ENCODE measurements at regions not wholly inside any gene's neighbourhood (a gene's known extent, or its start where the extent isn't known, plus 50 kb on each side); places are given as distances from the start of the nearest gene placed in this dataset.
"Not testable (repeated sequence)": the region's sequence is repeated elsewhere in the genome, so short reads cannot be mapped to it uniquely, and the experiment has no call there.

DNA sequence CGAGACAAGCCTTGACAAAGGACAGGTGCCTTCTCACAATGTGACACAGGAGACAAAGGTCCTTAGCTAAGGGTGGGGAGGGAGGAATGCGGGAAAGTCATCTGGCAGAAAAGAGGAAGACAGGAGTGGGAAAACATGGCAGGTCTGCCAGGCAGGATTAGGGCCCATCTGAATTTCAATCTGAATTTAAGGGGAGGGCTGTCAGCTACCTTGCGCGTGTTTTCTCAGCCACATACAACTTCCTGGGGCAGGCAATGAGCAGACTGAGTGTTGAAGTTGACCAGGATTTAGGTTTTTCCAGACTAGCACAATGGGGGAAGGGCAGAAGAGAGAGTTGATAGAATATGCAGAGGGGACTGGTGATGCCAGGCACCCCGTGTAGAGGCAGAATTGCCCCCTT, 66.7 kb upstream of the LARGE1 start:
- H3K27me3 ChIP-seq (ENCODE audit: low read length), result no peaks in the 10 kb centered on the region
- no peak overlapping the region for H3K4me2 ChIP-seq (ENCODE audit: low read depth, low read length, poor library complexity, severe bottlenecking)
- no peaks in the 10 kb centered on the region for H3F3A ChIP-seq (ENCODE audit: insufficient read depth)
- H3K79me2 ChIP-seq (ENCODE audit: insufficient read depth, low read length), result no peaks in the 10 kb centered on the region
- no peak overlapping the region for H3K9ac ChIP-seq (ENCODE audit: low read length)
- no peak for TF ChIP-seq EZH2phosphoT487 (conservative IDR thresholded peaks at IDR 0.05; ENCODE audit: low read length)
- TF ChIP-seq, protein P1, sequence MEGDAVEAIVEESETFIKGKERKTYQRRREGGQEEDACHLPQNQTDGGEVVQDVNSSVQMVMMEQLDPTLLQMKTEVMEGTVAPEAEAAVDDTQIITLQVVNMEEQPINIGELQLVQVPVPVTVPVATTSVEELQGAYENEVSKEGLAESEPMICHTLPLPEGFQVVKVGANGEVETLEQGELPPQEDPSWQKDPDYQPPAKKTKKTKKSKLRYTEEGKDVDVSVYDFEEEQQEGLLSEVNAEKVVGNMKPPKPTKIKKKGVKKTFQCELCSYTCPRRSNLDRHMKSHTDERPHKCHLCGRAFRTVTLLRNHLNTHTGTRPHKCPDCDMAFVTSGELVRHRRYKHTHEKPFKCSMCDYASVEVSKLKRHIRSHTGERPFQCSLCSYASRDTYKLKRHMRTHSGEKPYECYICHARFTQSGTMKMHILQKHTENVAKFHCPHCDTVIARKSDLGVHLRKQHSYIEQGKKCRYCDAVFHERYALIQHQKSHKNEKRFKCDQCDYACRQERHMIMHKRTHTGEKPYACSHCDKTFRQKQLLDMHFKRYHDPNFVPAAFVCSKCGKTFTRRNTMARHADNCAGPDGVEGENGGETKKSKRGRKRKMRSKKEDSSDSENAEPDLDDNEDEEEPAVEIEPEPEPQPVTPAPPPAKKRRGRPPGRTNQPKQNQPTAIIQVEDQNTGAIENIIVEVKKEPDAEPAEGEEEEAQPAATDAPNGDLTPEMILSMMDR (IDR thresholded peaks at IDR 0.05; ENCODE audit: insufficient read depth, low read length, poor library complexity, severe bottlenecking), result no peak
- no peak overlapping the region for H3K4me3 ChIP-seq (ENCODE audit: insufficient read depth, low read length, poor library complexity, severe bottlenecking)
- no peaks in the 10 kb centered on the region for H3K9me3 ChIP-seq (ENCODE audit: insufficient read depth, low read length)
- no peaks in the 10 kb centered on the region for H3K36me3 ChIP-seq (ENCODE audit: low read length)
- H3K27ac ChIP-seq (ENCODE audit: low read depth, low read length), result no peak overlapping the region
- no peaks in the 10 kb centered on the region for H3K9me2 ChIP-seq (replicated peaks; ENCODE audit: insufficient read depth, low read length)
- H2AFZ ChIP-seq (ENCODE audit: low read depth, low read length, severe bottlenecking), result no peak overlapping the region
- no peaks in the 10 kb centered on the region for H4K20me1 ChIP-seq (ENCODE audit: low read depth, low read length)

DNA sequence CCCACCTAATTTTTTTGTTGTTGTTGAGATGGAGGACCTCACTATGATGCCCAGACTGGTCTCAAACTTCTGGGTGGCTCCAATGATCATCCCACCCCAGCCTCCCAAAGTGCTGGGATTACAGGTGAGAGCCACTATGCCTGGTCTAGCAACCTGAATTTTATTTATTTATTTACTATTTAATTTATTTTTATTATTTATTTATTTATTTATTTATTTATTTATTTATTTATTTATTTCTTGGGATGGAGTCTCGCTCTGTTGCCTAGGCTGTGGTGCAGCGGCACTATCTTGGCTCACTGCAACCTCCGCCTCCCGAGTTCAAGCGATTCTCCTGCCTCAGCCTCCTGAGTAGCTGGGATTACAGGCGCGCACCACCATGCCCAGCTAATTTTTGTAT, 69.0 kb upstream of the LARGE1 start:
- not testable (repeated sequence) for H3K79me2 ChIP-seq (ENCODE audit: insufficient read depth, low read length); H3K9me2 ChIP-seq (replicated peaks; ENCODE audit: insufficient read depth, low read length); H3K27me3 ChIP-seq (ENCODE audit: low read length); H3K9me3 ChIP-seq (ENCODE audit: insufficient read depth, low read length); H3K27ac ChIP-seq (ENCODE audit: low read depth, low read length); H2AFZ ChIP-seq (ENCODE audit: low read depth, low read length, severe bottlenecking); H3K9ac ChIP-seq (ENCODE audit: low read length); H3F3A ChIP-seq (ENCODE audit: insufficient read depth); H3K4me2 ChIP-seq (ENCODE audit: low read depth, low read length, poor library complexity, severe bottlenecking); H4K20me1 ChIP-seq (ENCODE audit: low read depth, low read length); H3K36me3 ChIP-seq (ENCODE audit: low read length); H3K4me3 ChIP-seq (ENCODE audit: insufficient read depth, low read length, poor library complexity, severe bottlenecking)

DNA sequence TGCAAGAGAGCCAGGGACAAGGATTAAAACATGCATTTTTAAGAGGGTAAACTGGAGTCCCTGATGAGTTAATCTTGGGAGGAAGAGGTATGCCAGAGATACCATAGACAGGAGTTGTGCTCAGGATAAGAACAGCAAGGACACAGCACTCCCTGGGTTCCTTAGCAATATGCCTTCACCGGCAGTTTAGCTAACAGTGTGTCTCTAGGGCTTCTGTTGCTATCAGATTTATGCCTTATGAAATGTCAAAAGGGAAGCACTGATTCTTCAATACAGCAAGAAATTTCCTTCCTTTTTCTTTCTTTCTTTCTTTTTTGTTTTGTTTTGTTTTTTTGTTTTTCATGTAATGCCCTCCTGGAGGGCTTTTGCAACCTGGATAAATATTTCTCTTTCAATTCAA, 71.3 kb upstream of the LARGE1 start:
- Histone ChIP-seq H3K27ac (ENCODE audit: low read depth, low read length) (no peak overlapping the region), H3K4me2 (ENCODE audit: low read depth, low read length, poor library complexity, severe bottlenecking) (no peak overlapping the region), H3K79me2 (ENCODE audit: insufficient read depth, low read length) (no peaks in the 10 kb centered on the region), H3K9ac (ENCODE audit: low read length) (no peak overlapping the region), H2AFZ (ENCODE audit: low read depth, low read length, severe bottlenecking) (no peak overlapping the region), H3F3A (ENCODE audit: insufficient read depth) (no peaks in the 10 kb centered on the region), H3K4me3 (ENCODE audit: insufficient read depth, low read length, poor library complexity, severe bottlenecking) (no peak overlapping the region), H3K36me3 (ENCODE audit: low read length) (no peaks in the 10 kb centered on the region), H4K20me1 (ENCODE audit: low read depth, low read length) (no peaks in the 10 kb centered on the region), H3K9me3 (ENCODE audit: insufficient read depth, low read length) (no peaks in the 10 kb centered on the region), H3K9me2 (replicated peaks; ENCODE audit: insufficient read depth, low read length) (no peaks in the 10 kb centered on the region), H3K27me3 (ENCODE audit: low read length) (no peaks in the 10 kb centered on the region)
- TF ChIP-seq, protein P1 (IDR thresholded peaks at IDR 0.05; ENCODE audit: insufficient read depth, low read length, poor library complexity, severe bottlenecking), result no peak
- TF ChIP-seq EZH2phosphoT487 (conservative IDR thresholded peaks at IDR 0.05; ENCODE audit: low read length), result no peak

DNA sequence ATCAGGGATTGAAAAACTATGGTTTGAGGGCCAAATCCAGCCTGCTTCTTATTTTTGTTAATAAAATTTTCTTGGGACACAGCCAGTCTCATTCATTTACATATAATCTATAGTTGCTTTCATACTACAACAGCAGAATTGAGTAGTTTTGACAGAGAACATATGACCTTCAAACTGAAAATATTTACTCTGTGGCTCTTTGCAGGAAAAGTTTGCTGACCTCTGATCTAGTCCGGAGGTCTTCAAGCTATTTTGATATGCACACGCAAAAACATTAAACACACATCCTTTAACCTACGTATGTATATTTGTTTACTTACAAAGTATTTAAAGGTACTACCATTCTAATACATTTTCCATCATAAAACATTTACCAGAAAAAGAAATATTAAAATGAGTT, 76.5 kb upstream of the LARGE1 start:
- Histone ChIP-seq H3K9me3 (ENCODE audit: insufficient read depth, low read length) (no peaks in the 10 kb centered on the region; the same call in 1 of the 2 replicates), H3K4me2 (ENCODE audit: low read depth, low read length, poor library complexity, severe bottlenecking) (no peak overlapping the region), H3K9me2 (replicated peaks; ENCODE audit: insufficient read depth, low read length) (no peaks in the 10 kb centered on the region), H3K36me3 (ENCODE audit: low read length) (no peaks in the 10 kb centered on the region; the same call in 1 of the 2 replicates), H3F3A (ENCODE audit: insufficient read depth) (no peaks in the 10 kb centered on the region), H2AFZ (ENCODE audit: low read depth, low read length, severe bottlenecking) (no peak overlapping the region), H3K27ac (ENCODE audit: low read depth, low read length) (no peak overlapping the region), H4K20me1 (ENCODE audit: low read depth, low read length) (no peaks in the 10 kb centered on the region), H3K9ac (ENCODE audit: low read length) (no peak overlapping the region), H3K79me2 (ENCODE audit: insufficient read depth, low read length) (no peaks in the 10 kb centered on the region), H3K4me3 (ENCODE audit: insufficient read depth, low read length, poor library complexity, severe bottlenecking) (no peak overlapping the region), H3K27me3 (ENCODE audit: low read length) (no peaks in the 10 kb centered on the region)
- no peak for TF ChIP-seq EZH2phosphoT487 (conservative IDR thresholded peaks at IDR 0.05; ENCODE audit: low read length)
- TF ChIP-seq, protein P1 (IDR thresholded peaks at IDR 0.05; ENCODE audit: insufficient read depth, low read length, poor library complexity, severe bottlenecking), result no peak

All from SU-DHL-6 (cell line).